NT2/D1 (cell line): ENCODE measurements at regions not wholly inside any gene's neighbourhood (a gene's known extent, or its start where the extent isn't known, plus 50 kb on each side); places are given as distances from the start of the nearest gene placed in this dataset.

ENCODE experiments used
- YY1 ChIP-seq: IDR thresholded peaks from 2 replicates; pipeline ENCODE4 v1.6.1; 2011; ENCODE audit not compliant: insufficient read length, insufficient read depth
- ZNF274 ChIP-seq: IDR thresholded peaks from 2 replicates; pipeline ENCODE4 v1.6.1; 2011; ENCODE audit warnings: mild to moderate bottlenecking, low read depth, low read length

GRCh38 chr18:25594351-25594750 lies 242.4 kb upstream of the ZNF521 start:
- TF ChIP-seq YY1 (no peak), ZNF274 (no peak)
